GM18868 (cell line): ENCODE measurements at regions not wholly inside any gene's neighbourhood (a gene's known extent, or its start where the extent isn't known, plus 50 kb on each side); places are given as distances from the start of the nearest gene placed in this dataset.
"Not testable (repeated sequence)": the region's sequence is repeated elsewhere in the genome, so short reads cannot be mapped to it uniquely, and the experiment has no call there.

Experiments
- ATAC-seq: cut with Tn5 transposase; IDR thresholded peaks from one replicate; pipeline ENCODE4 v1.9.1; 2021; ENCODE audit warnings: mild to moderate bottlenecking, moderate library complexity; ENCODE audit not compliant: unreplicated experiment

DNA sequence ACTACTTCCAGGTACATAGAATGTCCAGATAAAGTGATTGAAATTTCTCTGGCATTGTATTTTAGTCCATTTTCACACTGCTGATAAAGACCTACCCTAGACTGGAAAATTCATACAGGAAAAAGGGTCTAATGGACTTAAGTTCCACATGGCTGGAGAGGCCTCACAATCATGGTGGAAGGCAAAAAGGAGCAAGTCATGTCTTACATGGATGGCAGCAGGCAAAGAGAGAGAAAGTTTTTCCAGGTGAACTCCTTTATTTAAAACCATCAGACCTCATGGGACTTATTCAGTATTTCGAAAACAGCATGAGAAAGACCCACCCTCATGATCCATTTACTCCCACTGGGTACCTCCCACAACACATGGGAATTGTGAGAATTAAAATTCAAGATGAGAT lies 1359.7 kb upstream of the RAG2 start:
- ATAC-seq, result no peak

- ATAC-seq, result no peak
Measured at GRCh38 chr11:37951996-37952395, 1354.0 kb upstream of the RAG2 start.

DNA sequence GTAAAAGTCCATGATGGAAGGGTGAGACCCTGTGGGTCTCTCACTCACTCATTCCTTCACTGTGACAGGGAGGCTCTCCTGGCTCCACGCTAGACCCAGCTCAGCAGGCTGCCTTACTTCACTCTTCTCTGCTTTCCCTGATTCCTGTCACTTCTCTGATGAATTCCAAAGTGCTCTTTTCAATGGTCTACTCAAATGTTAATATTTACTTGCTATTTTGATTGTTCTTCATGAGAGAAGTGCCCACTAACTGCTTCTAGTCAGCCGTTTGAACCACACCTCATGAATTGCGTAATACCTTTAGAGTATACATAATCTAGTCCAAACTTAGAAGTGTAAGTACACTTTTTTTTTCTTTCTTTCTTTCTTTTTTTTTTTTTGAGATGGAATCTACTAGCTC lies 1350.2 kb upstream of the RAG2 start:
- no peak for ATAC-seq

DNA sequence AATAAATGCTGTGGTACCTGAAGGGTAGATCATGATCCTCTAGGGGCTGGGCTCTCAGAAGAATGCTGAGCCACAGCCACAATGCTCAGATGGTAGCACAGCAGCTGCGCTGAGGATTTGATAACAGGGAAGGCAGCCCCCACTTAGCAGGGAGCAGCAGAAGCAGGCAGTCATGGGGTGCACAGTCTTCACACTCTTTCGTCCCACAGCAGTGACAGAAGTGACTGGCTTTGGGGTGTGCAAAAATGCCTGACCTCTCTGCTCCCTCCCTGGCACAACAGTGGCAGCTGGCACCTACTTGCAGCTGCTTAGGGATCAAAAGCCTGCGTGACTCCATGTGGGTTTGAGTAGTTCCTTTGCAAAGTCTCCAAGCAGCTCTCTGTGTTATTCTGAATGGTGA lies 1349.8 kb upstream of the RAG2 start:
- no peak for ATAC-seq

- ATAC-seq, result peak; percentile 97
Measured at GRCh38 chr11:37946155-37946766, 1348.2 kb upstream of the RAG2 start.

- ATAC-seq, result no peak
Measured at GRCh38 chr11:37942081-37942480, 1344.0 kb upstream of the RAG2 start.

DNA sequence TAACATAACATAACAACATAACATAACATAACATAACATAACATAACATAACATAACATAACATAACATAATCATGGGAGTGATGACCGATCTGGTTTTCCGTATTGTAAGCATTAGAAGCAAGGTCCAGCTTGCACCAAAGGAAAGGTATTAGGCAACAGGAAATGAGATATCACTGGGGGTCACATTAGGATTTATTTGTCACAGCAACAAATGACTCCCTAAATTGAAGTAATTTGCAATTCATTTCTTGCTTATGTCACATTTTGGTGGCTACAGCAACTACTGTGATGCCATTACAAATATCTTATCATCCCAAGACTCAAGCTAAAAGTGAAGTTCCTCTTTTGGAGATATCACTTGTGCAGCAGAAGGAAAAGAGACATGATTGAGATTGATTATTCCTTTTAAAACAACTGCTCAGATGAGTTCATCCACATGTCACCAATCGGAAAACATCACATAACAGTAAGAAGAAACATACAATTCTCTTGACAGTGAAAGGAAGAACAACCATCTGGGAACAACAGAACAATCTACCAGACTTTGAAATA lies 1331.1 kb upstream of the RAG2 start:
- no peak for ATAC-seq

DNA sequence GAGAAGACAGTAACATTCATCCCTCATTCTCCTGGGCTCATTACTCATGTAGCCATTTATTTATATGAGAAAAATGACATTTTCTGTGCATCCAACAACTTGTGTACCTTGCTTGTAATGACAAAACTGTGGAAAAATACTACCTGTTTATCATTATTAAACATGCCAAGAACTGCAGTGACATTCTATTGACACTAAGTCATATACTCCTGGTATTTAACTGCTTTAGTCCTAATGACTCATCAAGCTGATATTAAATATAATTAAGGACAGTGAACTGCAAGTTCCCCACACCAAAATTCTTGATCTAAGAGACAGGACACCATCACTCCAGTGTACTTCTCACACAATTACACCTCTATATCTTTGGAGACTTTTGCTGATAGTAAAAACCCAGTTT lies 1328.7 kb upstream of the RAG2 start:
- ATAC-seq, result no peak

- no peak for ATAC-seq
Measured at GRCh38 chr11:37916331-37916730, 1318.3 kb upstream of the RAG2 start.

GRCh38 chr11:37914859-37915258 lies 1316.8 kb upstream of the RAG2 start:
- ATAC-seq, result no peak

GRCh38 chr11:37908219-37908548 lies 1310.1 kb upstream of the RAG2 start:
- no peak for ATAC-seq

GRCh38 chr11:37907436-37908218 lies 1309.6 kb upstream of the RAG2 start:
- ATAC-seq, result no peak

DNA sequence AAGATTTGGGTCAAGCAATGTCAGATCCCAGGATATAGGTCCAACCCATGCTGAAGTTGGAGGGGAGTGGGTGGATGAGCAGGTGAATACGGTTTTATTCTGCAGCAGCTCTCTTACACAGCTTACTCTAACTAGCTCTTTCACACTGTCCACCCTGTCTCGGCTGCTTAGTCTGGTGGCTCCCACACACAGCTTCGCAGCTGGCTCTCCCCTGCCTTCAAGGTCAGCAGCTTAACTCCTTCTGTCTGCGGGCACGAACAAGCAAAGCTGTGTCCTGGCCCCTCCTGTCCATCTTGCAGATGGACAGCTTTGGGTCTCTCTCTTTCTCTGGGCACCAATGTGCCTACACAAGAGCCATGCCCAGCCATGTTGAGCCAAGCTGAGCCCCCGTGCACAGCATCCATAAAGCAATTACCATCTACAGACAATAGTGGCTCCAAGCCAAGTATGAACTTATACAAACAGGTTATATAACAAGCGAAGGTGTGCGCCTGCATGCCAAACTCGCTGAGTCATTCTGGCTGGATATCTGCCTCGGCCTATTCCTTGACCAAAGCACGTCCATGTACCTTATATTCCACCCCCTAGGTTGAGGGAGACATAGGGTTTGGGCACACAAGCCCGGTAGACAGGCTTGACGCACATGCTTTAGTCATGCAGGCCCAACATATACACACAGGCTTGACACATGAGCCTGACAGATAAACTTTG lies 1307.8 kb upstream of the RAG2 start:
- no peak for ATAC-seq

- ATAC-seq, result no peak
Measured at GRCh38 chr11:37896016-37896415, 1298.0 kb upstream of the RAG2 start.

DNA sequence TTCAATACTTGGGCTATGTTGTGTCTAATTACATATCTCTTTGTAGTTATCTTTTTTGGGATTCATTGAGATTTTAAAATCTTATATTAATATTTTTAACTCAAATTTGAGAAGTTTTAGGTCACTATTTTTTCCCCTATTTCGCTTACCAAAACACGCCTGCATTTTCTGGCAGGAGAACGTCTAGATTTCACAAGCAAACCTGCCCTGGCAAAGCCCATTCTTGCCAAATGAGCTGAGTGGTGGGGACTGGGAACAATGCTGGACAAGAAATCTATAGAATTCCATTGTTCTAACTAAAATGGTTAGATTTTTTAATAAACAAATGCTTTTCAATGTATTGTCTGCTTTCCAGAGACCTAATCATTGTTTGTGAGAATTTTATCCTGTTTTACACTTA lies 1283.7 kb upstream of the RAG2 start:
- no peak for ATAC-seq

DNA sequence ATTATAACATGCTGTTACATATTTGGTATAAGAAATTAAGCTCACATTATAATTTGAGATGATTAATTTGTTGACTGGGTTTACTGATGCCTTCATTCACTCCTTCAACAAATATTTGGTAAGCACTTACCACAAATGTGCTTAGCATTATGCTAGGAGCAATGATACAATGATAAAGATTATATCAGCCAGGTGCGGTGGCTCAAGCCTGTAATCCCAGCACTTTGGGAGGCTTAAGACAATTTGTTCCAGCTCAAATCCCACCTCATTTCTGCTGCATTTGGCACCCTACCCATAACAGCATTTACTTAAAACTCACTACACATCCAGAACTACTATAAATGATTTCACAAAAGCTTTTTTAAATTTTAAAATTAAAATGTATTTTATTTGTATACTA lies 1263.6 kb upstream of the RAG2 start:
- ATAC-seq, result no peak

DNA sequence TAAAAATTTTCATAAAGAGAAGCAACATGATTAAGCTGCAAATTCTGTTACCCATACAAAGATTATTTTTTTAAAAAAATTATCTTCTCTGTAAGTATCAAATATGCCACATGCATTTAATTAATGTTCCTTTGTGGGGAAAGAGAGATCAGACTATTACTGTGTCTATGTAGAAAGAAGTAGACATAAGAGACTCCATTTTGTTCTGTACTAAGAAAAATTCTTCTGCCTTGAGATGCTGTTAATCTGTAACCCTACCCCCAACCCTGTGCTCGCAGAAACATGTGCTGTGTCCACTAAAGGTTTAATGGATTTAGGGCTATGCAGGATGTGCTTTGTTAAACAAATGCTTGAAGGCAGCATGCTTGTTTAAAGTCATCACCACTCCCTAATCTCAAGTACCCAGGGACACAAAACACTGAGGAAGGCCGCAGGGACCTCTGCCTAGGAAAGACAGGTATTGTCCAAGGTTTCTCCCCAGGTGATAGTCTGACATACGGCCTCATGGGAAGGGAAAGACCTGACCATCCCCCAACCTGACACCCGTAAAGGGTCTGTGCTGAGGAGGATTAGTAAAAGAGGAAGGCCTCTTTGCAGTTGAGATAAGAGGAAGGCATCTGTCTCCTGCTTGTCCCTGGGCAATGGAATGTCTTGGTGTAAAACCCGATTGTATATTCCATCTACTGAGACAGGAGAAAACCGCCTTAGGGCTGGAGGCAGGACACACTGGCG lies 1260.9 kb upstream of the RAG2 start:
- ATAC-seq, result not testable (repeated sequence)

- ATAC-seq, result peak; percentile 64
Measured at GRCh38 chr11:37858398-37858797, 1260.4 kb upstream of the RAG2 start.

GRCh38 chr11:37857726-37858125 lies 1259.7 kb upstream of the RAG2 start:
- ATAC-seq, result no peak

GRCh38 chr11:37849706-37850105 lies 1251.7 kb upstream of the RAG2 start:
- ATAC-seq, result no peak

GRCh38 chr11:37843603-37844002 lies 1245.6 kb upstream of the RAG2 start:
- no peak for ATAC-seq
